HEK293 (cell line): ENCODE measurements at regions not wholly inside any gene's neighbourhood (a gene's known extent, or its start where the extent isn't known, plus 50 kb on each side); places are given as distances from the start of the nearest gene placed in this dataset.

Experiments used
- CTCF ChIP-seq: fragments of 450-650 bp; formaldehyde crosslinking; IDR thresholded peaks from 2 replicates; pipeline ENCODE4 v1.5.1; 2016; ENCODE audit warnings: missing biosample characterization, missing genetic modification characterization
- ZBTB49 ChIP-seq: fragments of 450-650 bp; formaldehyde crosslinking; IDR thresholded peaks from 2 replicates; pipeline ENCODE4 v1.5.1; 2016; ENCODE audit warnings: missing biosample characterization, missing genetic modification characterization, low read depth
- ZFP69B ChIP-seq: fragments of 450-650 bp; formaldehyde crosslinking; IDR thresholded peaks from 2 replicates; pipeline ENCODE4 v1.5.1; 2016; ENCODE audit warnings: missing biosample characterization, missing genetic modification characterization
- ZNF24 ChIP-seq: fragments of 450-650 bp; formaldehyde crosslinking; IDR thresholded peaks from 2 replicates; pipeline ENCODE4 v1.5.1; 2016; ENCODE audit warnings: missing biosample characterization, missing genetic modification characterization

GRCh38 chr14:22105006-22105623 lies 431.5 kb upstream of the OR4E1 start:
- TF ChIP-seq ZBTB49 (tag by site-specific recombination): no peak
- TF ChIP-seq ZNF24 (tag by site-specific recombination): no peak
- TF ChIP-seq ZFP69B (tag by site-specific recombination): no peak
- no peak for TF ChIP-seq CTCF (tag by site-specific recombination)
